CD14-positive monocyte (primary cell): ENCODE measurements at regions not wholly inside any gene's neighbourhood (a gene's known extent, or its start where the extent isn't known, plus 50 kb on each side); places are given as distances from the start of the nearest gene placed in this dataset.

ENCODE experiments used
- DNase-seq, 3 donors: peaks; one replicate each; pipeline ENCODE4 v3.0.0-alpha.2; 2011 to 2022
- H2AFZ ChIP-seq: 2 replicates; pipeline ENCODE4 v1.6.0; 2012; ENCODE audit warnings: mild to moderate bottlenecking, low read depth, low read length, inconsistent platforms; ENCODE audit not compliant: insufficient read depth, poor library complexity, severe bottlenecking
- H3K27ac ChIP-seq, 2 donors: 1 replicate in 1 of 2; 2 replicates in 1 of 2; pipeline ENCODE4 v1.5.1; 2012 to 2013; ENCODE audit warnings: low read length in 2 of 2, control low read depth in 1 of 2, inconsistent platforms in 1 of 2, low read depth in 1 of 2, mild to moderate bottlenecking in 1 of 2
- H3K27me3 ChIP-seq, 2 donors: one replicate each; pipeline versions ENCODE4 v1.6.0 to v1.6.1; 2011 to 2013; ENCODE audit warnings: low read length in 2 of 2; ENCODE audit not compliant: control insufficient read depth in 2 of 2, insufficient read depth in 2 of 2
- H3K36me3 ChIP-seq, 2 donors: replicated peaks in 1 of 2; 1 replicate in 1 of 2; 2 replicates in 1 of 2; pipeline versions ENCODE4 v1.5.1 to v1.6.1; 2012 to 2013; ENCODE audit warnings: low read length in 2 of 2, control low read depth in 1 of 2, inconsistent platforms in 1 of 2, mild to moderate bottlenecking in 1 of 2; ENCODE audit not compliant: insufficient read depth in 2 of 2, control insufficient read depth in 1 of 2
- H3K4me1 ChIP-seq, 2 donors: 1 replicate in 1 of 2; 2 replicates in 1 of 2; pipeline versions ENCODE4 v1.5.1 to v1.6.1; 2012 to 2013; ENCODE audit warnings: low read length in 2 of 2, control low read depth in 1 of 2, inconsistent platforms in 1 of 2, mild to moderate bottlenecking in 1 of 2, moderate library complexity in 1 of 2; ENCODE audit not compliant: insufficient read depth in 2 of 2, control insufficient read depth in 1 of 2
- H3K4me2 ChIP-seq: replicated peaks from 2 replicates; pipeline ENCODE3; 2012; ENCODE audit warnings: low read length, moderate library complexity, mild to moderate bottlenecking; ENCODE audit not compliant: poor library complexity, severe bottlenecking; ENCODE audit errors: extremely low read depth
- H3K4me3 ChIP-seq, 3 experiments: fragments of 200-600 bp in 1 of 3; sonication (generic) in 1 of 3; replicated peaks in 1 of 3; 1 replicate in 2 of 3; 2 replicates in 1 of 3; pipeline ENCODE4 v1.5.1; 2011 to 2013; ENCODE audit warnings: low read length in 3 of 3, mild to moderate bottlenecking in 3 of 3, control low read depth in 2 of 3, low read depth in 2 of 3, inconsistent platforms in 1 of 3, moderate library complexity in 1 of 3
- H3K79me2 ChIP-seq: 2 replicates; pipeline ENCODE4 v1.6.0; 2012; ENCODE audit warnings: mild to moderate bottlenecking, control low read depth, inconsistent platforms, low read length, moderate library complexity; ENCODE audit not compliant: insufficient read depth
- H3K9ac ChIP-seq: 2 replicates; pipeline ENCODE4 v1.6.0; 2017; ENCODE audit warnings: low read length, mild to moderate bottlenecking; ENCODE audit not compliant: insufficient read depth, poor library complexity, severe bottlenecking
- H3K9me3 ChIP-seq, 2 donors: replicated peaks in 1 of 2; 1 replicate in 1 of 2; 2 replicates in 1 of 2; pipeline versions ENCODE4 v1.5.1 to v1.6.1; 2012 to 2013; ENCODE audit warnings: low read length in 2 of 2, control low read depth in 1 of 2; ENCODE audit not compliant: control insufficient read depth in 1 of 2, insufficient read depth in 1 of 2
- H4K20me1 ChIP-seq: 2 replicates; pipeline ENCODE4 v1.6.0; 2012; ENCODE audit warnings: mild to moderate bottlenecking, low read length, control low read depth, moderate library complexity; ENCODE audit not compliant: insufficient read depth
- H3K27ac Mint-ChIP-seq, 7 donors: one replicate each; pipeline ENCODE4 v1.8.0; 2020; ENCODE audit warnings: mild to moderate bottlenecking in 7 of 7, mixed read lengths in 7 of 7, moderate library complexity in 6 of 7, inconsistent platforms in 2 of 7
- H3K27me3 Mint-ChIP-seq, 3 donors: one replicate each; pipeline ENCODE4 v1.8.0; 2021 to 2022; ENCODE audit warnings: low read depth in 3 of 3, mild to moderate bottlenecking in 3 of 3, mixed read lengths in 3 of 3, moderate library complexity in 3 of 3, inconsistent platforms in 1 of 3
- H3K36me3 Mint-ChIP-seq, 2 donors: one replicate each; pipeline ENCODE4 v1.8.0; 2020; ENCODE audit warnings: mixed read lengths in 2 of 2, inconsistent platforms in 1 of 2, mild to moderate bottlenecking in 1 of 2
- H3K4me1 Mint-ChIP-seq: one replicate; pipeline ENCODE4 v1.8.0; 2020; ENCODE audit warnings: mild to moderate bottlenecking, mixed read lengths
- H3K4me3 Mint-ChIP-seq, 2 donors: one replicate each; pipeline ENCODE4 v1.8.0; 2020; ENCODE audit warnings: mild to moderate bottlenecking in 2 of 2, mixed read lengths in 2 of 2, moderate library complexity in 1 of 2
- H3K9me3 Mint-ChIP-seq, 7 donors: one replicate each; pipeline ENCODE4 v1.8.0; 2020 to 2022; ENCODE audit warnings: mixed read lengths in 7 of 7, mild to moderate bottlenecking in 6 of 7, moderate library complexity in 6 of 7, inconsistent platforms in 2 of 7
- WGBS: methylation state at CpG from one replicate; pipeline ENCODE4 v1.1.5; 2013; ENCODE audit warnings: missing lambda C conversion rate; ENCODE audit not compliant: insufficient coverage; 5-methylcytosine and 5-hydroxymethylcytosine counted together
- intact Hi-C, 2 donors: fragments of 100-400 bp; cut with micrococcal nuclease; formaldehyde crosslinking; loops; one replicate each; pipeline versions ENCODE4 v1.15.0 to v1.15.1; 2023
- TF ChIP-seq, protein P1 (sequence below): fragments of 200-600 bp; IDR thresholded peaks from one replicate; pipeline ENCODE4 v1.8.0; 2022; ENCODE audit warnings: antibody characterized with exemption, mild to moderate bottlenecking

DNA sequence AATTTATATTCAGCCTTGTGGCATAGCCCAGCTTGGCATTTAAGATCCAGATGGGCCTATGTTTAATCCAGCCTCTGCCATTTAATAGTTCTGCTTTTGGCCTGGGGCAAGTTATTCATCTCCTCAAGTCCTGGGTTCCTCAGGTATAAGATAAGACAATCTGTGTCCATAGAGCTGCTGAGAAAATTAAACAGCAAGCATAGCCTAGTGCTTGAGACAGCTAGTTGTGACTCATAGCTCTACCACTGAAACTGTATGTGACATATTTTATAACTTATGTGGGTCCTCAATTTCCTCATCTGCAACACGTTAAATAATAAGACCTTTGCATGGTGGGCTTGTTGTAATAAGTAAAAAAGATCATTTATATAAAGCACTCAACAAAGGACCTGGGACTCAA lies 53.3 kb upstream of the ATP10B start:
- Mint-ChIP-seq H3K9me3 (peaks cover 0 to 3% (median 0%) of the 10 kb centered on the region in 7 donors), H3K27ac (no peak overlapping the region), H3K27me3 (peaks cover 2 to 4% (median 3%) of the 10 kb centered on the region in 3 donors), H3K4me1 (no peaks in the 10 kb centered on the region), H3K4me3 (no peak overlapping the region), H3K36me3 (no peaks in the 10 kb centered on the region)
- TF ChIP-seq, protein P1, sequence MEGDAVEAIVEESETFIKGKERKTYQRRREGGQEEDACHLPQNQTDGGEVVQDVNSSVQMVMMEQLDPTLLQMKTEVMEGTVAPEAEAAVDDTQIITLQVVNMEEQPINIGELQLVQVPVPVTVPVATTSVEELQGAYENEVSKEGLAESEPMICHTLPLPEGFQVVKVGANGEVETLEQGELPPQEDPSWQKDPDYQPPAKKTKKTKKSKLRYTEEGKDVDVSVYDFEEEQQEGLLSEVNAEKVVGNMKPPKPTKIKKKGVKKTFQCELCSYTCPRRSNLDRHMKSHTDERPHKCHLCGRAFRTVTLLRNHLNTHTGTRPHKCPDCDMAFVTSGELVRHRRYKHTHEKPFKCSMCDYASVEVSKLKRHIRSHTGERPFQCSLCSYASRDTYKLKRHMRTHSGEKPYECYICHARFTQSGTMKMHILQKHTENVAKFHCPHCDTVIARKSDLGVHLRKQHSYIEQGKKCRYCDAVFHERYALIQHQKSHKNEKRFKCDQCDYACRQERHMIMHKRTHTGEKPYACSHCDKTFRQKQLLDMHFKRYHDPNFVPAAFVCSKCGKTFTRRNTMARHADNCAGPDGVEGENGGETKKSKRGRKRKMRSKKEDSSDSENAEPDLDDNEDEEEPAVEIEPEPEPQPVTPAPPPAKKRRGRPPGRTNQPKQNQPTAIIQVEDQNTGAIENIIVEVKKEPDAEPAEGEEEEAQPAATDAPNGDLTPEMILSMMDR = no peak
- Histone ChIP-seq H3K36me3 (no peaks in the 10 kb centered on the region), H3K9me3 (no peaks in the 10 kb centered on the region), H2AFZ (no peak overlapping the region), H3K27ac (no peak overlapping the region), H3K4me2 (no peak overlapping the region), H4K20me1 (no peaks in the 10 kb centered on the region), H3K79me2 (no peaks in the 10 kb centered on the region), H3K4me1 (no peaks in the 10 kb centered on the region), H3K9ac (no peak overlapping the region), H3K27me3 (peaks cover 0 to 2% of the 10 kb centered on the region in 2 donors), H3K4me3 (no peak overlapping the region)
- intact Hi-C loops = no loop called here
- no CpG with 5 or more reads among the region's 1 CpG for WGBS
- DNase-seq = no peak

DNA sequence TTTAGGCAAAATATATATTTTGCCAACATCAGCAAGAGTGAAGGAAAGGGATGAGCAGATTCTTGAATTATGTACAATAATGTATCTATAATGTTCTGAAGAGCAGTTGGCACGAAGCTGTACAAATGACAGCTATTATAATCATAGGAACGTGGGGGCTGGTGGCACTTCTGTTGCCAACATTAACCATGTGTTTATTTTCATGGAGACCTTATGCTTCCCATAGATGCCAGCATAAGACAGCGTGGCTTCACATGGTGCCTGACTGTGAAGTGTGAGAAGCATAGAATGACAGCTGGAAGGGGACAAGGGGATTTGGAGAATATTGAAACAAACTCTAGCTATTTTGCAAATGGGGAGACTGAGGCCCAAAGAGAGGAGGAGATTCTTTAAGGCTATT lies 52.6 kb upstream of the ATP10B start:
- H3K27me3 ChIP-seq = peaks cover 0 to 2% of the 10 kb centered on the region in 2 donors
- H3K4me3 ChIP-seq = no peak overlapping the region
- no peak overlapping the region for H3K27ac ChIP-seq
- no peak overlapping the region for H3K4me3 Mint-ChIP-seq
- H3K4me1 Mint-ChIP-seq = no peaks in the 10 kb centered on the region
- no peak overlapping the region for H2AFZ ChIP-seq
- no peak overlapping the region for H3K27ac Mint-ChIP-seq
- no peaks in the 10 kb centered on the region for H3K9me3 ChIP-seq
- H4K20me1 ChIP-seq = no peaks in the 10 kb centered on the region
- no peaks in the 10 kb centered on the region for H3K36me3 ChIP-seq
- no peak for DNase-seq
- H3K4me2 ChIP-seq = no peak overlapping the region
- intact Hi-C loops = no loop called here
- H3K36me3 Mint-ChIP-seq = no peaks in the 10 kb centered on the region
- H3K79me2 ChIP-seq = no peaks in the 10 kb centered on the region
- peaks cover 3 to 4% (median 4%) of the 10 kb centered on the region in 3 donors for H3K27me3 Mint-ChIP-seq
- TF ChIP-seq, protein P1 = no peak
- no peak overlapping the region for H3K9ac ChIP-seq
- WGBS = 89% methylated on average over 1 of the region's 3 CpGs
- H3K4me1 ChIP-seq = no peaks in the 10 kb centered on the region
- H3K9me3 Mint-ChIP-seq = peaks cover 0 to 3% (median 0%) of the 10 kb centered on the region in 7 donors
